ENCODE measurements at regions not wholly inside any gene's neighbourhood (a gene's known extent, or its start where the extent isn't known, plus 50 kb on each side); places are given as distances from the start of the nearest gene placed in this dataset.

DNA sequence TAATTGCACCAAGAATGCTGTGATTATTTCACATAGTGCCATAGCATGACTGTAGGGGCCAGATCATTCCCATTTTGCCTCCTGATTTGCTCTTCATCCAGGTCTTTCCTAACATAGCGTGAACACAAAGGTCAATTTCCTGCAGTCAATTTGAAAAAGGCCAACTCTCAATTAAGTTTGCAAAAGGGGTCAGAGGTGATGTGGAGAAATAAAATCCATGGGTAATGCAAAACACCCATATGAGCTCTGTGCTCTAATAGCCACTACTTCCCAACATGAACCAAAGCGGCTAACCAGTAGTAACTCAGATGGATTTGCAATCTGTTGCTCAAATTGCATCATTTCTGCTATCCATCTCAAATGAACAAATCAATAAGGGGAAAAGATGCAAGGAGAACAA lies 275.5 kb upstream of the SOX9 start:
- TF ChIP-seq, protein P1, sequence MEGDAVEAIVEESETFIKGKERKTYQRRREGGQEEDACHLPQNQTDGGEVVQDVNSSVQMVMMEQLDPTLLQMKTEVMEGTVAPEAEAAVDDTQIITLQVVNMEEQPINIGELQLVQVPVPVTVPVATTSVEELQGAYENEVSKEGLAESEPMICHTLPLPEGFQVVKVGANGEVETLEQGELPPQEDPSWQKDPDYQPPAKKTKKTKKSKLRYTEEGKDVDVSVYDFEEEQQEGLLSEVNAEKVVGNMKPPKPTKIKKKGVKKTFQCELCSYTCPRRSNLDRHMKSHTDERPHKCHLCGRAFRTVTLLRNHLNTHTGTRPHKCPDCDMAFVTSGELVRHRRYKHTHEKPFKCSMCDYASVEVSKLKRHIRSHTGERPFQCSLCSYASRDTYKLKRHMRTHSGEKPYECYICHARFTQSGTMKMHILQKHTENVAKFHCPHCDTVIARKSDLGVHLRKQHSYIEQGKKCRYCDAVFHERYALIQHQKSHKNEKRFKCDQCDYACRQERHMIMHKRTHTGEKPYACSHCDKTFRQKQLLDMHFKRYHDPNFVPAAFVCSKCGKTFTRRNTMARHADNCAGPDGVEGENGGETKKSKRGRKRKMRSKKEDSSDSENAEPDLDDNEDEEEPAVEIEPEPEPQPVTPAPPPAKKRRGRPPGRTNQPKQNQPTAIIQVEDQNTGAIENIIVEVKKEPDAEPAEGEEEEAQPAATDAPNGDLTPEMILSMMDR (conservative IDR thresholded peaks at IDR 0.05) = no peak
- no peak for TF ChIP-seq EZH2 (IDR thresholded peaks at IDR 0.05; ENCODE audit: low read depth)

Data from PC-9 (cell line).